ENCODE measurements at regions not wholly inside any gene's neighbourhood (a gene's known extent, or its start where the extent isn't known, plus 50 kb on each side); places are given as distances from the start of the nearest gene placed in this dataset.

GRCh38 chr6:159522877-159523547 lies 170.0 kb downstream of the SOD2 start:
- TF ChIP-seq, protein P1, sequence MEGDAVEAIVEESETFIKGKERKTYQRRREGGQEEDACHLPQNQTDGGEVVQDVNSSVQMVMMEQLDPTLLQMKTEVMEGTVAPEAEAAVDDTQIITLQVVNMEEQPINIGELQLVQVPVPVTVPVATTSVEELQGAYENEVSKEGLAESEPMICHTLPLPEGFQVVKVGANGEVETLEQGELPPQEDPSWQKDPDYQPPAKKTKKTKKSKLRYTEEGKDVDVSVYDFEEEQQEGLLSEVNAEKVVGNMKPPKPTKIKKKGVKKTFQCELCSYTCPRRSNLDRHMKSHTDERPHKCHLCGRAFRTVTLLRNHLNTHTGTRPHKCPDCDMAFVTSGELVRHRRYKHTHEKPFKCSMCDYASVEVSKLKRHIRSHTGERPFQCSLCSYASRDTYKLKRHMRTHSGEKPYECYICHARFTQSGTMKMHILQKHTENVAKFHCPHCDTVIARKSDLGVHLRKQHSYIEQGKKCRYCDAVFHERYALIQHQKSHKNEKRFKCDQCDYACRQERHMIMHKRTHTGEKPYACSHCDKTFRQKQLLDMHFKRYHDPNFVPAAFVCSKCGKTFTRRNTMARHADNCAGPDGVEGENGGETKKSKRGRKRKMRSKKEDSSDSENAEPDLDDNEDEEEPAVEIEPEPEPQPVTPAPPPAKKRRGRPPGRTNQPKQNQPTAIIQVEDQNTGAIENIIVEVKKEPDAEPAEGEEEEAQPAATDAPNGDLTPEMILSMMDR (conservative IDR thresholded peaks at IDR 0.05 in 1 of 2, IDR thresholded peaks at IDR 0.05 in 1 of 2; ENCODE audit: low read depth in 1 of 2, low read length in 2 of 2) = no peak
- no peak for TF ChIP-seq EZH2 (IDR thresholded peaks at IDR 0.05; ENCODE audit: low read length, missing control alignments)
